ENCODE measurements at regions not wholly inside any gene's neighbourhood (a gene's known extent, or its start where the extent isn't known, plus 50 kb on each side); places are given as distances from the start of the nearest gene placed in this dataset.
"Not testable (repeated sequence)": the region's sequence is repeated elsewhere in the genome, so short reads cannot be mapped to it uniquely, and the experiment has no call there.

DNA sequence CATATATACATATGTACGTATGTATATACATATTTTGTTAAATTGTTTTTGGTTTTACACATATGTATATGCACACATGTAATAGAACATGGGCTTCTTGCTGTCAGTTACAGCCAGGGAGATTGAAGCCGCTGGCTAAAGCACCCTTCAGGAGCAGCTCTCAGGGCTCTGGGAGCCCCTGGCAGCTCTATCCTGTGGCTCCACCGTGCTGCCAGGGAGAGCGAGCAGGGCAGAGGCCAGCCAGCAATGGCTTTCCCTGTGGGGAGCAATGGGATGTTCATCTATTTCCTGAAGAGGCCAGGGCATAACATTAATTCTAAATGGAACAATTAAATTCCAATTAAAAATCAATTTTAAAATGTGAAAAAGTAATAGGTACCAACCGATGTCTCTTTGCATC is 102.9 kb downstream of the PSMG1 start:
- DNase-seq, result no peak

DNA sequence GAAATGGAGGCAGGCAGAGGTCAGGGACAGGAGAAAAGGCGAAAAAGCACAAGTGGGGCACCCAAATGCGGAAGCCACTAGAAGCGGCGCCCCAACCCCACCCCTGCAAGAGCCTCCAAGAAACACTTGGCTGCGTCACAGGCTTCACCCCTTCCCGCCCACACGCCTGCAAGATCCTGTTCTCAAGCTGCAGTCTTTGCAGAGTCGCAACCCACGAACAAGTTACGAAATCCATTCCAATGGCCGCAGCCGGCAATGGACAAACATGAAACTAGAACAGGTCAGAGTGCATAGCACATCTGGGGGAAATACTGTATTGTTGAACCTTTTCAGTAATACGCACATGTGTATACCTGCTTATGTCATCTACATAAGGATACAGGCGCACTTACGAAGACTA is 103.6 kb downstream of the PSMG1 start:
- DNase-seq, result no peak

DNA sequence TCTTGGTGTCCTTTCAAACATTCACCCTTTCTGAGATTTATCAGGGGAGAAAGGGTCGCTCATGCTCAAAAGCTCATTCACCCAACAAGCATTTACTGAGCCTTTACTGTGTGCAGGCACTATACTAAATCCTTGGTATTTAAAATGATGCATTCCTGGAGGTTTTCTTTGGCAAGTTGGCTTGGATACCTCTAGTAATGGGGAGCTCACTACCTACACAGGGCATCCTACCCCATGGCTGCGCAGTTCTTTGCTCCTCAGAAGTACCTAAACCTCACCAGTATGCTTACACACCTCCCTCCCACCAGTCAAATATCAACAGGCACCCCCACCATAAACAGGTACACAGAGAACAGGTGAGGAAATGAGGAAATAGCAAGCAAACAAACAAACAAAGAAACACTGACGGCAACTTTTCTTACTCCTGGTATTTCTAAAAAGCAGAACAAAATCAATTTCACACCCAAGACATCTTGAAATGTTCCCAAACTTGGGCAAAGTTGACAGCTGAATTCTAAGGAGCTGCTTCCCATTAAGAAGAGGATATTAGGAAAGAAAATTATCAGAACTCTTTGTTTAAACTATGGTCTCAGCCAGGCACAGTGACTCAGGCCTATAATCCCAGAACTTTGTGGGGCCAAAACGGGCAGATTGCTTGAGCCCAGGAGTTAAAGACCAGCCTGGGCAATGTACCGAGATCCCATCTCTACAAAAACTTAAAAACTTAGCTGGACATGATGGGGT is 104.8 kb downstream of the PSMG1 start:
- DNase-seq, result no peak

DNA sequence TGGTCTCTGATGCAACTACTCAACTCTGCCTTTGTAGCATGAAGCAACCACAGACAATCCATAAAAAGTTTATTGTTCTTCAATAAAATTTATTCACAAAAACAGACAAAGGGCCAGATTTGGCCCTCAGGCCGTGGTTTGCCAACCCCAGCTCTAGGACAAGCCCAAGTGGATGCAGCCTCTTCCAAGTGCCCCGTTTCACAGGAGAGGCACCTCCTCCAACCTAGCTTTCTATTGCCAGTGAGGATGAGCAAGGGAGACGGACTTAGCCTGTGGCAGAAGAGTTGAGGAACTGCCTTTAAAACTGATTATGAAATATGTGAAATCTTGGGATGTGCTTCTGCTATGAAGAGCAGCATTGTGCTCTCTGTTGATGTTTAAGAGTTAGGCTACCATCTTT is 105.4 kb downstream of the PSMG1 start:
- DNase-seq, result no peak

GRCh38 chr21:39074508-39074907 is 108.7 kb downstream of the PSMG1 start:
- DNase-seq, result no peak

GRCh38 chr21:39073717-39074116 is 109.5 kb downstream of the PSMG1 start:
- no peak for DNase-seq

DNA sequence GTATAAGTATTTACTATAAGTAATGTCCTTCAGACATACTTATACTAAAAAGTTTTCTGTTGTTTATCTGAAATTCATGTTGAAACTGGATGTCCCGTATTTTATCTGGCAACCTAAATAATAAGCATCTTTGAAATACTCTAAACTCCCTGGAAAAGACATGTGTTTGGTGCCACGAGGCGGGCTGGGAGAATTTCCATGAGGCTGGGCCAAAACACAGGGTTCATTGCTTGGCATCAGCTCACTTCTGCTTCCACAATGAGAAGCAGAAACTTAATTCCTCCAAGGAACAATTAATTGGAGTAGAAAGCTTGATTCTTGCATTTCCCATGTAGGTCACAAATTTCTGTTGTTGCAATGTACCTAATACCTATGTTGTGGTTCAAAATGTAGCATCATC is 110.2 kb downstream of the PSMG1 start:
- DNase-seq, result no peak

DNA sequence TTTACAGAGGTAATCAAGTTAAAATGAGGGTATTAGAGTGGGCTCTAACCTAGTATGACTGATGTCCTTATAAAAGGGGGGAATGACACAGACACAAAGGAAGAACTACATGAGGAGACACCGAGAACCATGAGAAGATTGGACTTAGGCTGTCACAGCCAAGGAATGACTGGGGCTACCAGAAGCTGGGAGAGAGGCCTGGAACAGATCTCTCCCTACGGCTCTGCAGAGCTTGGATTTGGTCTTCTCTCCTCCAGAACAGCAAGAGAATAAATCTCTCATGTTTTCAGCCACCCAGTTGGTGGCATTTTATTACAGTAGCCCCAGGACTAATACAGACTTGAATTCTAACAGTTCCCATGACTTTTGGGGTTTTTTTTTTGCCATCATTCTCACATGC is 110.8 kb downstream of the PSMG1 start:
- no peak for DNase-seq

GRCh38 chr21:39071623-39072214 is 111.5 kb downstream of the PSMG1 start:
- DNase-seq, result no peak

- not testable (repeated sequence) for DNase-seq
Observed at GRCh38 chr21:39069856-39070255, 113.4 kb downstream of the PSMG1 start.

DNA sequence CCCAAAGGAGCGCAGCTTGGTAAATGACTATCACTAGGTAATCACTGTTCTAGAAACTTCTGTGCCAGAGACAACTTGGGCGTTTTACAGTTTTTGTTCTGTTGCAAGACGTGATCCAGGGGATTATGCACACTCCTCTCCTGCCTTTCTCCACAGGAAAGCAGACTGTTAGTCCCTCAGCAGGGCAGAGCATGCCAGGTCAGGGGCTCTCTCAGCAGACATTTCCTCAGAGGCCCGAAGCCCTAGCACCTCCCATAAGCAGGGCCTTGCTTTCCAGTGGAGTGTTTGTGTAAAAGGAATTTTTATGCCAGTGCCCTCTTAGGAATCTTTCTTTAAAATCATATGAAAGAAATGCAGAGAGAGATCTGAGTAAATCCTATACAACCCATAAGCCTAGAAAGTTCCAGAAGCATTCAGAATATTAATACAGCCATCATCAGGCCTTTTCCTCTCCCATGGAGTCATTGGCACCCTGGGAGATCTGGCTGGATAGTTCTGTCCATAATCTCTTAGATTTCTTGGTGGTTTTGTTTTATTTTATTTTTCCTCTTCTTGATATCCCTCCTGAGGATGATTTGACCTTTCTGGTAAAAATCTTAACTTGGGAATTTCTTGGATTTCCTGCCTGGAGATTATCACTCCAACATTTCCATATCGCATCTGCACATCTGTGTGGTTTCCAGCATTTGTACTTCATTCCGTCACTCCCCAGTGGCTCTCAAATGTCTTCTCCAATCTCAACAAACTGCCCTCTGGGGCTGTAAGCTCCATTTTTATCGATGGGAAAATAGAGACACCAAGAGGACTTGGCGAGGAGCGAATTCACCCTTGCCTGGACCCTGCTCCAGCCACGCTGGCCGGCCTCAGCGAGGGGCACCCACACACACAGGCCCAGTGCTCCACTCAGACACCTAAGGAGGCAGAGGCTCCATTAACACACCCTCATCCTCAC is 116.1 kb downstream of the PSMG1 start:
- DNase-seq, result no peak

GRCh38 chr21:39065917-39066316 is 117.3 kb downstream of the PSMG1 start:
- no peak for DNase-seq

DNA sequence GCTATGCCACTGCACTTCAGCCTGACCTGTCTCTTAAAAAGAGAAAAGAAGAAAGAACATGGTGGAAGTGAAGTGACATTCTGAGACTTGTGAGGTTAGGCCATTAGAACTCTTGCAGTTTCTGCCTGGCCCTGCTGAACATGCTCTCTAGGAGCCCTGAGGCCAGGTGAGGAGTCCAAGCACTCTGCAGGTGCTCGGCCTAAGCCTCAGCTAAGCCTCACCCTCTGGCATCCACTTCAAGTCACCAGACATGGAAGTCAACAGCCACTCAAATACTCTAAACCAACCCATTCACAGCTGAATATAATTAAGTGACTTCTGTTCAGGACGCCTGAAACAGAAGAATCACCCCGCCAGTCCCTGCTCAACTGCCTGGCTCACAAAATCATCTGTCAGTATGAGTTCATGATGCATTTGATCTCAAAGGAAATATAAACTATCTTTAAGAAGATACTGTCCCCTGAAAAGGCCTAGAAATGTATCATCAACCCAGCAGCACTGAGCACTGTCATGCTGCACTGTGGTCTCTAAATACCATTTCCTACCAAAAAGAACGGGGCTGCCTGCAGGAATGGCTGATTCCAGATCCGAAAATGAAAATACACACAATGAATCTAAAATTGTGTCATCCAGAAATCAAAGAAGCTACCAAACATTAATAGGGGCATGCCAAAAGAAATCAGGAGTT is 118.8 kb downstream of the PSMG1 start:
- no peak for DNase-seq

GRCh38 chr21:39063517-39063916 is 119.7 kb downstream of the PSMG1 start:
- DNase-seq, result no peak

DNA sequence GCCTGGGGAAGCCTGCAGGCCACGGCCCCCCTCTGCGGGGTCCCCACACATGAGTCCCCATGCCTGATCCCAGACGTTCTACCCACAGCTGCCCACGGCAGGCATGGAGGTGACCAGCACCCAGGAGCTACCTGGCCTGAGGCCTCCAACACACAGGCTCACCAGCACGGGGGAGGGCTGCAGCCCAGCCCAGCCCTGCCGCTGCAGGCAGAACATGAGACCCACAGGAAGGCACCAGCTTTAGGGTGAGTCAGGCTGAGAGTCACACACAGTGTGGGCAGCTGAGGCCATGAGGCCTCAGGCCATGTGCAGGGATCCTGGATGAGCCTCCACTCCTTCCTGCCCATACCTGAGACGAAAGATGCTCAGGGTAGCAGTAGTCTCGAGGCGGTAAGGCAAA is 121.1 kb downstream of the PSMG1 start:
- DNase-seq, result no peak

GRCh38 chr21:39061766-39062165 is 121.5 kb downstream of the PSMG1 start:
- no peak for DNase-seq

GRCh38 chr21:39060485-39061083 is 122.7 kb downstream of the PSMG1 start:
- DNase-seq, result no peak

- DNase-seq, result no peak
Observed at GRCh38 chr21:39057121-39057520, 126.1 kb downstream of the PSMG1 start.

GRCh38 chr21:39056636-39057035 is 126.6 kb downstream of the PSMG1 start:
- no peak for DNase-seq

DNA sequence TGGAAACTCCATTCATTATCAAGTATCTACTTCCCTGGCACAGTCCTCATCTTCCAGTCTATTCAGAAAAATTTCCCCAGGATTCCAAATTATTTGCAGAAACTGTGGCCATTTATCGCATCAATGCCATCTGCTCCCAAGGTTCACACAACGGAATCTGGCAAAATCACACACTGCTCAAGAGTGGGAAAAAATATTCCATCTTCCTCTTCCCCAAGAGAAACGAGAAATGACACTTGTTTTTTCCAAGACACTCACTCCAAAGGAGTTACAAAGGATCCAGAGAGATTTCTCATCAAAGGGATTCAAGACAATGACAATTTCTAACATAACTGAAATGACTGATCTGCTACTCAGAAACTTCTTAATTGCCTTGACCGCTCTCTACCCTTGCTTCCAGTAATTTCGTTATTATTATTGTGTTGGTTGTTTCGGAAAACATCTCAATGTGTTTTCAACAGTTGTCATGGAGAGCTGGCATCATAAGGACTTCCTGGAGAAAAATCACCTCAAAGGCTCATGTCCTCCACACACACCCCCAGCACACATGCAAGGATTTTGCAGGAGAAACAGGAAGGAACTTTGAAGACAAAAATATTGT is 128.0 kb downstream of the PSMG1 start:
- no peak for DNase-seq

DNA sequence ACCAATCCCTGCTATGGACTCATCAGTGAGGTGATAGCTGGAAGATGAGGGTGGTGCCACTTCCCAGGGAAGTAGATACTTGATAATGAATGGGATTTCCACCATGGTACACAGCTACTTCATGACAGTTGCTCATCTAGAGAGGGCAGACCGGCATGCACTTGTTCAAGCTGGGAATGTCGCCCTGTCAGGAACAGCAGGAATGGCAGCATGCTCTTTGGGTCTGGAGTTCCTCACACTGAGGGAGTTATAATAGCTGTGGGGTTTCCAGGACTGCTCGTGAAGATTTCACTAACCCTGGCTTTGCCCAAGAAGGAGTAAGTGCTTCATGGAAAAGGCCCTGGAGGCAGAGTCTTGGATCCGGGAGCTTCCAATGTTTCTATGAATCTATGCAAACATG is 129.2 kb downstream of the PSMG1 start:
- DNase-seq, result no peak

DNA sequence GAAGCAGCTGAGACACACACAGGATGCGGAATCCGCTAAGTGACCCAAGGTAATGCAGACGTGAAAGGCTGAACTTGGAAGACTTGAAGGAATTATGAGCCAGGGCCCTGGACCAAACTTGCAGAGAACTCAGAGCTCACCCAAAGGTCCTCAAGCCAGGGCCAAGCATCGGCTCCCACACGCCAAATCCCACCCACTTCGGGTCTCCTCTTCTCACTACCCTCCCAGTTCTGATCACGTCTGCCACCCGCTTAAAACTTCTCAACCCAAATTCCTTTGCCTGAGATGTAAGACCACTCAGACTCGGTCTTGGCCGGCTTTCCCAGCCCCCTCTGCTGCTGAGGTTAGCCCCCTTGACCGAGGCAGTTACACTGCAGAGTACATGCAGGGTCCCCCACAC is 130.1 kb downstream of the PSMG1 start:
- no peak for DNase-seq

Data from stimulated activated CD4-positive, alpha-beta T cell treated with anti-CD3 and anti-CD28 coated beads, Interleukin-4, amount 100 ng/mL, for 4 hours (primary cell).